Glomerular visceral epithelial cell (primary cell): ENCODE measurements at regions not wholly inside any gene's neighbourhood (a gene's known extent, or its start where the extent isn't known, plus 50 kb on each side); places are given as distances from the start of the nearest gene placed in this dataset.

Experiments
- DNase-seq: peaks from one replicate; pipeline ENCODE4 v3.0.0-alpha.2; 2016; ENCODE audit errors: extremely low spot score

GRCh38 chr10:30793093-30793492 is 163.5 kb upstream of the LYZL2 start:
- no peak for DNase-seq

GRCh38 chr10:30792025-30792424 is 162.5 kb upstream of the LYZL2 start:
- DNase-seq, result no peak

GRCh38 chr10:30791197-30791611 is 161.7 kb upstream of the LYZL2 start:
- no peak for DNase-seq

- no peak for DNase-seq
Measured at GRCh38 chr10:30789806-30790205, 160.3 kb upstream of the LYZL2 start.

GRCh38 chr10:30788307-30788706 is 158.8 kb upstream of the LYZL2 start:
- no peak for DNase-seq

GRCh38 chr10:30786906-30787305 is 157.4 kb upstream of the LYZL2 start:
- DNase-seq, result no peak

GRCh38 chr10:30786131-30786530 is 156.6 kb upstream of the LYZL2 start:
- DNase-seq, result peak; percentile 13

- peak; percentile 16 for DNase-seq
Measured at GRCh38 chr10:30784897-30785605, 155.5 kb upstream of the LYZL2 start.

- peak; percentile 2 for DNase-seq
Measured at GRCh38 chr10:30784524-30784896, 155.0 kb upstream of the LYZL2 start.

GRCh38 chr10:30783939-30784501 is 154.5 kb upstream of the LYZL2 start:
- peak; percentile 83 for DNase-seq

GRCh38 chr10:30782537-30783461 is 153.2 kb upstream of the LYZL2 start:
- DNase-seq, result peak; percentile 70

GRCh38 chr10:30782157-30782536 is 152.6 kb upstream of the LYZL2 start:
- no peak for DNase-seq

GRCh38 chr10:30781670-30782121 is 152.1 kb upstream of the LYZL2 start:
- no peak for DNase-seq

- DNase-seq, result no peak
Measured at GRCh38 chr10:30778769-30779168, 149.2 kb upstream of the LYZL2 start.

- DNase-seq, result peak; percentile 28
Measured at GRCh38 chr10:30775779-30776591, 146.4 kb upstream of the LYZL2 start.

- no peak for DNase-seq
Measured at GRCh38 chr10:30774261-30774660, 144.7 kb upstream of the LYZL2 start.

- no peak for DNase-seq
Measured at GRCh38 chr10:30773501-30773900, 143.9 kb upstream of the LYZL2 start.

GRCh38 chr10:30770816-30771215 is 141.3 kb upstream of the LYZL2 start:
- no peak for DNase-seq

- DNase-seq, result no peak
Measured at GRCh38 chr10:30770229-30770628, 140.7 kb upstream of the LYZL2 start.

GRCh38 chr10:30769361-30769760 is 139.8 kb upstream of the LYZL2 start:
- DNase-seq, result no peak

- DNase-seq, result peak; percentile 76
Measured at GRCh38 chr10:30765616-30766015, 136.1 kb upstream of the LYZL2 start.
